Liver (tissue), 3 donors: ENCODE measurements at regions not wholly inside any gene's neighbourhood (a gene's known extent, or its start where the extent isn't known, plus 50 kb on each side); places are given as distances from the start of the nearest gene placed in this dataset.

Experiments used
- GABPA ChIP-seq, 2 donors: IDR thresholded peaks in 1 of 2; conservative IDR thresholded peaks in 1 of 2; 2 replicates each; pipeline ENCODE4 v1.6.1; 2016; ENCODE audit warnings: antibody characterized with exemption in 2 of 2, mild to moderate bottlenecking in 1 of 2, moderate library complexity in 1 of 2
- TF ChIP-seq, protein P1 (sequence below): fragments of 150-350 bp; IDR thresholded peaks from 2 replicates; pipeline ENCODE4 v1.5.1; 2017; ENCODE audit warnings: improper control_type of control experiment, low read depth, low read length; ENCODE audit not compliant: missing input control
- donor health status: healthy.
- donor health status: healthy.

DNA sequence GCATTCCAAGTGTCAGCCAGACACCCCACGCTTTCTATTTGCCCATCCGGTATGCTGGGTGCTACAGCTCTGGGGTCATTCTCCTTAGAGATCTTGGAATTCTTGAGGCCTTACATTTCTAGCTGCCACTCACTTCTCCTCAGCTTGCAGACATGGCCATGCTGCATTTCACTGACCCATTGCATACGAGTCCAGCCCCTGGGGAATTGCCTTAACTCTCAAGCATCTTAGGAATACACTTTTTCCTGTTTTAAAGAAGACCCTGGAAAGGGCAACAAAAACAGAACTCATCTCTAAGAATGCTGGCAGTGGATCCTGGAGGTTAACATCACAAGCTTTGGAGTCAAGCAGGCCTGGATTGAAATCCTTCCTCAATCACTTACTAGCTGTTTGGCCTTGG lies 122.0 kb upstream of the LNX1 start:
- TF ChIP-seq, protein P1, sequence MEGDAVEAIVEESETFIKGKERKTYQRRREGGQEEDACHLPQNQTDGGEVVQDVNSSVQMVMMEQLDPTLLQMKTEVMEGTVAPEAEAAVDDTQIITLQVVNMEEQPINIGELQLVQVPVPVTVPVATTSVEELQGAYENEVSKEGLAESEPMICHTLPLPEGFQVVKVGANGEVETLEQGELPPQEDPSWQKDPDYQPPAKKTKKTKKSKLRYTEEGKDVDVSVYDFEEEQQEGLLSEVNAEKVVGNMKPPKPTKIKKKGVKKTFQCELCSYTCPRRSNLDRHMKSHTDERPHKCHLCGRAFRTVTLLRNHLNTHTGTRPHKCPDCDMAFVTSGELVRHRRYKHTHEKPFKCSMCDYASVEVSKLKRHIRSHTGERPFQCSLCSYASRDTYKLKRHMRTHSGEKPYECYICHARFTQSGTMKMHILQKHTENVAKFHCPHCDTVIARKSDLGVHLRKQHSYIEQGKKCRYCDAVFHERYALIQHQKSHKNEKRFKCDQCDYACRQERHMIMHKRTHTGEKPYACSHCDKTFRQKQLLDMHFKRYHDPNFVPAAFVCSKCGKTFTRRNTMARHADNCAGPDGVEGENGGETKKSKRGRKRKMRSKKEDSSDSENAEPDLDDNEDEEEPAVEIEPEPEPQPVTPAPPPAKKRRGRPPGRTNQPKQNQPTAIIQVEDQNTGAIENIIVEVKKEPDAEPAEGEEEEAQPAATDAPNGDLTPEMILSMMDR = no peak
- TF ChIP-seq GABPA (IDR thresholded peaks at IDR 0.05 in 1 of 2, conservative IDR thresholded peaks at IDR 0.05 in 1 of 2) = no peak
